GM13976 (cell line): ENCODE measurements at regions not wholly inside any gene's neighbourhood (a gene's known extent, or its start where the extent isn't known, plus 50 kb on each side); places are given as distances from the start of the nearest gene placed in this dataset.

Experiments used
- DNase-seq: peaks from one replicate; pipeline ENCODE4 v3.0.0; 2012; ENCODE audit warnings: low spot score
- CTCF ChIP-seq: IDR thresholded peaks from 2 replicates; pipeline ENCODE4 v1.5.1; 2012; ENCODE audit warnings: borderline replicate concordance, mild to moderate bottlenecking; ENCODE audit not compliant: insufficient read depth; ENCODE audit errors: extremely low read depth, missing control alignments, control extremely low read depth
- in situ Hi-C: fragments of 300-500 bp; cut with MboI; formaldehyde crosslinking; loops from one replicate; pipeline ENCODE4 v1.12.0; 2022; ENCODE audit warnings: low sequenced_read_pairs, mixed read lengths, inconsistent platforms; ENCODE audit not compliant: unreplicated experiment

DNA sequence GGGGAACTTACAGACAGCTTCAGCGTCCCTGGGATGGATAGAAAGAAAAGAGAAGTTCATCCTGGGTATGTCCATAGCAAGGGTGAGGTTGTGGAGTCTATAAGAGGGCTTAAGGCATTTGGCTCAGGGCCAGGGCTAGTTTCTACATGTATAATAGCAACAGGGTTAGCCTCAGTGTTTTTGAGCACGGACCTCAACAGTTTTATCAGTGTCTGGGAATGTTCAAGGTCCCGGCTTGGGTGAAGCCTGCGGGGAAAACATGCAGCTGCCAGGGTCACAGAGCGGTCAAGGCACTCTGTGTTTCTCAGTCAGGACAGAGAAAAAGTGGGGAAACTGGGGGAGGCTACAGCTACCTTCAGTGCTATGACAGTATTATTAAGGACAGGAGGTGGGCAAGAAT, 427.7 kb upstream of the HS6ST1 start:
- no peak for DNase-seq
- TF ChIP-seq CTCF: no peak
- in situ Hi-C loops: no loop called here

- no peak for DNase-seq
- no peak for TF ChIP-seq CTCF
- in situ Hi-C loops: no loop called here
Measured at GRCh38 chr2:128748336-128748735, 429.7 kb upstream of the HS6ST1 start.

DNA sequence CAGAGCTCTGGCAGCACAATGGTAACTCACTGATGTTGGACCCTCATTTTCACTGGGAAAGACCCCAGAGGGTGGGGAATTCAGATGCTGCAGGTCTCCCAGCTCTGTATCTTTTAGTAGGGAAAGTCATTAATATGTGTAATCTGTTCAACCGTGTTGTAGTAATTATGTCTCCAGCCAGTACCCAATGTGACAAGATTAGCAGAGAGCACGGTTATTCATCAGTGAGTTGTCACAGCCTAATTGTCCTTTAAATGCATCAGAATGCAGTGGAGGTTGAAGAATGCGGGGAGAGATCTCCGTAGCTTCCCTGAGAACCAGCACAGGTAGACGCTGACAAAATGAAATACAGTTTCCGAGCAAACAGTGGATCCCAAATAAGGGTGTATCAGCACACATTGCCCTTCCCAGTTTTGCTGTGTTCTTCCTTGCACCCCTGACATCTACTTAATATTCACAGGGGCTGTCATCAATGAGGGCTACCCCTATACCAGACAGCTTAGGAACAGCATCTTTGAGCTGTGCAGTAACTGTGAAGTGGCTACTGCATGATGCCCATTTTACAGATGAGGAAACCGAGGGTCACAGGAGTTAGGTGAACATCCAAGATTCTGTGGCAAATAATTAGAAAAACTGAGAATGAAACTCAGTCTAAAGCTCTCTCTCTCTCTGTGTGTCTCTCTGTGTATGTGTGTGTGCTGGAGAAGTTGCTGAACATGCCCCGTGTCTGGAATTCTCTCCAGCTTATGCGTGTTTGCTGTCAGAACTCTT, 430.4 kb upstream of the HS6ST1 start:
- in situ Hi-C loops: no loop called here
- no peak for DNase-seq
- no peak for TF ChIP-seq CTCF

DNA sequence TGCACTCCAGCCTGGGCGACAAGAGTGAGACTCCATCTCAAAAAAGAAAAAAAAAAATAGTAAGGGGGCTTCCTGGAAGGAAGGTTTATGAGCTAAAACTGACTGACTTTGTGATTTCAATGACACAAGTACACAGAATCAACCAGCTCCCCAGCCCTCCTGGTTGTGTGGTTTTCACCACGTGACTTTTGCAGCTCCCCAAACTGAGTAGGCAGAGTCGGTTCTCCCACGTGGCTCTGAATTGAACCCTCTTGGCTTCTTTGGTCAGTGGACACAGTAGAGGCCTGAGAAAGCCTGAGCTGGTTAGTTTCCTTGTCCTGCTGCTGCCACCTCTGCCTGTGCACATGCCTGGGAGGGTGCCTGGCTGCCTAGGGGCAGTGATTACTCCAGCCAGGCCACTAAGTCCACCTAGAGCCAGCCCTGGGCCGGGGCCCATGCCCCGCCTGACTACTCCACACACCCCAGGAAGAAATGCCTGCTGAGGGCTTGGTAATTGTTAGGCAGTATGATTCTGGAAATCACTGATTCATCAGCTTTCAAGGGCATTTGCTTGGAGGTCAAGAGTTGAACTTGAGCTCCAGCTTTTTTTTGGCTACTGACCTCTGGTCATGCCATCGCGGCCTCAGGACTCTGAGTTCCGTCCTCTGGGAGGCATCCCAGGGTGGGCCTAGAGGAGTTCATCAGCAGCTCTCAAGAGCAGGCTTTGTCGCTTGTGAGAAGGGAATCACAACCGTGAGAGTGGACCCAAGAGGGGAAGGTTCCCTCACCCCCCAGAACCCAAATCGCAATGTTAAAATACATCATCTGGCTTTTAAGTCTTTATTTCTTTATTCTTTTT, 431.9 kb upstream of the HS6ST1 start:
- no peak for DNase-seq
- TF ChIP-seq CTCF: no peak
- in situ Hi-C loops: no loop called here

- TF ChIP-seq CTCF: no peak
- in situ Hi-C loops: no loop called here
- no peak for DNase-seq
Measured at GRCh38 chr2:128751746-128752145, 433.1 kb upstream of the HS6ST1 start.

- no peak for TF ChIP-seq CTCF
- in situ Hi-C loops: no loop called here
- DNase-seq: no peak
Measured at GRCh38 chr2:128752691-128753263, 434.1 kb upstream of the HS6ST1 start.
